Ishikawa (cell line): ENCODE measurements at regions not wholly inside any gene's neighbourhood (a gene's known extent, or its start where the extent isn't known, plus 50 kb on each side); places are given as distances from the start of the nearest gene placed in this dataset.

Experiments used
- CEBPB ChIP-seq: IDR thresholded peaks from 2 replicates; pipeline ENCODE4 v1.6.1; 2012
- CREB1 ChIP-seq: IDR thresholded peaks from 2 replicates; pipeline ENCODE4 v1.6.1; 2012; ENCODE audit warnings: low read depth
- EGR1 ChIP-seq: IDR thresholded peaks from 2 replicates; pipeline ENCODE4 v1.6.1; 2012
- EP300 ChIP-seq: IDR thresholded peaks from 2 replicates; pipeline ENCODE4 v1.6.1; 2012; ENCODE audit warnings: borderline replicate concordance
- FOXM1 ChIP-seq: IDR thresholded peaks from 2 replicates; pipeline ENCODE4 v1.6.1; 2012; ENCODE audit warnings: low read depth, borderline replicate concordance
- NFIC ChIP-seq: IDR thresholded peaks from 2 replicates; pipeline ENCODE4 v1.6.1; 2012
- RAD21 ChIP-seq: IDR thresholded peaks from 2 replicates; pipeline ENCODE4 v1.6.1; 2012; ENCODE audit warnings: low read depth
- TAF1 ChIP-seq: IDR thresholded peaks from 2 replicates; pipeline ENCODE4 v1.6.1; 2012; ENCODE audit warnings: low read depth, mild to moderate bottlenecking
- TCF12 ChIP-seq: IDR thresholded peaks from 2 replicates; pipeline ENCODE4 v1.6.1; 2012; ENCODE audit warnings: low read depth
- TEAD4 ChIP-seq: IDR thresholded peaks from 2 replicates; pipeline ENCODE4 v1.6.1; 2012
- YY1 ChIP-seq: IDR thresholded peaks from 2 replicates; pipeline ENCODE4 v1.6.1; 2012; ENCODE audit warnings: low read depth
- ZBTB7A ChIP-seq: IDR thresholded peaks from 2 replicates; pipeline ENCODE4 v1.6.1; 2012; ENCODE audit warnings: low read depth
- TF ChIP-seq, protein P1 (sequence below): IDR thresholded peaks from 2 replicates; pipeline ENCODE4 v1.6.1; 2012
- TF ChIP-seq, protein P2 (sequence below): IDR thresholded peaks from 2 replicates; pipeline ENCODE4 v1.6.1; 2012; ENCODE audit warnings: low read depth, mild to moderate bottlenecking
- TF ChIP-seq, protein P3 (sequence below): IDR thresholded peaks from 2 replicates; pipeline ENCODE4 v1.6.1; 2012

DNA sequence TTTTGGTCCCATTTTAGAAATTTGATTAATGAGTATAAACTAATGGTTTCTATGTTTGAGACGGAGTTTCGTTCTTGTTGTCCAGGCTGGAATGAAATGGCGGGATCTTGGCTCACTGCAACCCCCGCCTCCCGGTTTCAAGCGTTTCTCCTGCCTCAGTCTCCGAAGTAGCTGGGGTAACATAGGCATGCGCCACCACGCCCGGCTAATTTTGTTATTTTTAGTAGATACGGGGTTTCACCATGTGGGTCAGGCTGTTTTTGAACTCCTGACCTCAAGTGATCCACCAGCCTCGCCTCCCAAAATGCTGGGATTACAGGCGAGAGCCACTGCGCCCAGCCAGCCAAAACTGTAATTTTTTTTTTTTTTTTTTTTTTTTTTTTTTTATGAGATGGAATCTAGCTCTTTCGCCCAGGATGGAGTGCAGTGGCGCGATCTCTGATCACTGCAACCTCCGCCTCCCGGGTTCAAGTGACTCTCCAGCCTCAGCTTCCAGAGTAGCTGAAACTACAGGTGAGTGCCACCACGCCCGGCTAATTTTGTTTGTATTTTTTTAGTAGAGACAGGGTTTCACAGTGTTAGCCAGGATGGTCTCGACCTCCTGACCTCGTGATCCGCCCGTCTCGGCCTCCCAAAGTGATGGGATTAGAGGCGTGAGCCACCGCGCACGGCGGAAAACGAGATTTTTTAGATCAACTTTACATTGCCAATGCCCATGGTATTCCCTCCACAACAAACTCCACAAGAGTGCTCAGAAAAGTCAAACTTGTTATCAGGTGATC is 127.8 kb downstream of the HFE start:
- TF ChIP-seq, protein P1, sequence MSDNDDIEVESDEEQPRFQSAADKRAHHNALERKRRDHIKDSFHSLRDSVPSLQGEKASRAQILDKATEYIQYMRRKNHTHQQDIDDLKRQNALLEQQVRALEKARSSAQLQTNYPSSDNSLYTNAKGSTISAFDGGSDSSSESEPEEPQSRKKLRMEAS: no peak
- TF ChIP-seq, protein P2, sequence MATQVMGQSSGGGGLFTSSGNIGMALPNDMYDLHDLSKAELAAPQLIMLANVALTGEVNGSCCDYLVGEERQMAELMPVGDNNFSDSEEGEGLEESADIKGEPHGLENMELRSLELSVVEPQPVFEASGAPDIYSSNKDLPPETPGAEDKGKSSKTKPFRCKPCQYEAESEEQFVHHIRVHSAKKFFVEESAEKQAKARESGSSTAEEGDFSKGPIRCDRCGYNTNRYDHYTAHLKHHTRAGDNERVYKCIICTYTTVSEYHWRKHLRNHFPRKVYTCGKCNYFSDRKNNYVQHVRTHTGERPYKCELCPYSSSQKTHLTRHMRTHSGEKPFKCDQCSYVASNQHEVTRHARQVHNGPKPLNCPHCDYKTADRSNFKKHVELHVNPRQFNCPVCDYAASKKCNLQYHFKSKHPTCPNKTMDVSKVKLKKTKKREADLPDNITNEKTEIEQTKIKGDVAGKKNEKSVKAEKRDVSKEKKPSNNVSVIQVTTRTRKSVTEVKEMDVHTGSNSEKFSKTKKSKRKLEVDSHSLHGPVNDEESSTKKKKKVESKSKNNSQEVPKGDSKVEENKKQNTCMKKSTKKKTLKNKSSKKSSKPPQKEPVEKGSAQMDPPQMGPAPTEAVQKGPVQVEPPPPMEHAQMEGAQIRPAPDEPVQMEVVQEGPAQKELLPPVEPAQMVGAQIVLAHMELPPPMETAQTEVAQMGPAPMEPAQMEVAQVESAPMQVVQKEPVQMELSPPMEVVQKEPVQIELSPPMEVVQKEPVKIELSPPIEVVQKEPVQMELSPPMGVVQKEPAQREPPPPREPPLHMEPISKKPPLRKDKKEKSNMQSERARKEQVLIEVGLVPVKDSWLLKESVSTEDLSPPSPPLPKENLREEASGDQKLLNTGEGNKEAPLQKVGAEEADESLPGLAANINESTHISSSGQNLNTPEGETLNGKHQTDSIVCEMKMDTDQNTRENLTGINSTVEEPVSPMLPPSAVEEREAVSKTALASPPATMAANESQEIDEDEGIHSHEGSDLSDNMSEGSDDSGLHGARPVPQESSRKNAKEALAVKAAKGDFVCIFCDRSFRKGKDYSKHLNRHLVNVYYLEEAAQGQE: no peak
- TF ChIP-seq YY1: no peak
- TF ChIP-seq NFIC: no peak
- TF ChIP-seq CEBPB: no peak
- TF ChIP-seq, protein P3, sequence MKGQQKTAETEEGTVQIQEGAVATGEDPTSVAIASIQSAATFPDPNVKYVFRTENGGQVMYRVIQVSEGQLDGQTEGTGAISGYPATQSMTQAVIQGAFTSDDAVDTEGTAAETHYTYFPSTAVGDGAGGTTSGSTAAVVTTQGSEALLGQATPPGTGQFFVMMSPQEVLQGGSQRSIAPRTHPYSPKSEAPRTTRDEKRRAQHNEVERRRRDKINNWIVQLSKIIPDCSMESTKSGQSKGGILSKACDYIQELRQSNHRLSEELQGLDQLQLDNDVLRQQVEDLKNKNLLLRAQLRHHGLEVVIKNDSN: no peak
- TF ChIP-seq TAF1: no peak
- TF ChIP-seq TCF12: no peak
- no peak for TF ChIP-seq CREB1
- no peak for TF ChIP-seq ZBTB7A
- TF ChIP-seq RAD21: no peak
- TF ChIP-seq EGR1: no peak
- no peak for TF ChIP-seq TEAD4
- TF ChIP-seq FOXM1: no peak
- no peak for TF ChIP-seq EP300

DNA sequence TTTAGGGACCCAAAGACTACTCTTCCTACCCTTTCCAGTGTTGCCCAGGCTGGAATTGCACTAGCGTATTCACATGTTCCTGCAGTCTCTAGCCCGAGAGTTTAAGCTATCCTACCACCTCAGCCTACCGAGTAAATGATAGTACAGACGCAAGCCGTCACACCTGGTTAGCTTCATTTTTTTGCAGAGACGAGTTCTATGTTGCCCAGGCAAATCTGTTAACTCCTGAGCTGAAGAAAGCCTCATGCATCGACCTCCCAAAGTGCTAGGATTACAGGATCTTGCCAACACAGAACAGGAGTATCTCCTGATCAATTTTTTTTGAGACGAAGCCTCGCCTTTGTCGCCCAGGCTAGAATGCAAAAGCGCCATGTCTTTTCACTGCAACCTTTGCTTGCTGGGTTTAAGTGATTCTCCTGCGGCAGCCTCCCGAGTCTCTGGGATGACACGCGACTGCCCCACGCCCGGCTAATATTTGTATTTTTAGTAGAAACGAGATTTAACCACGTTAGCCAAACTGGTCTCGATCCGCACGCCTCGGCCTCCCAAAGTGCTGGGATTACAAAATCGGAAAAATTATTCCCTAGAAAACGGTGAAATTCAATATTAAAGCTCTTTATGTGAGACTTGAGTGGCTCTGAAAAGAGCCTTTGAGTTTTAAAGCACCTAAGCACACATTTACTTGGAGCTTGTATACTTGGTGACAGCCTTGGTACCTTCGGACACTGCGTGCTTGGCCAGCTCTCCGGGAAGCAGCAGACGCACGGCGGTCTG is 128.5 kb downstream of the HFE start:
- TF ChIP-seq TEAD4 (no peak), NFIC (no peak), EP300 (no peak), ZBTB7A (no peak), TAF1 (no peak), FOXM1 (no peak), EGR1 (no peak), YY1 (no peak), CEBPB (no peak), CREB1 (no peak), RAD21 (no peak), TCF12 (no peak)
- TF ChIP-seq, protein P2: no peak
- TF ChIP-seq, protein P3: no peak
- TF ChIP-seq, protein P1: no peak

DNA sequence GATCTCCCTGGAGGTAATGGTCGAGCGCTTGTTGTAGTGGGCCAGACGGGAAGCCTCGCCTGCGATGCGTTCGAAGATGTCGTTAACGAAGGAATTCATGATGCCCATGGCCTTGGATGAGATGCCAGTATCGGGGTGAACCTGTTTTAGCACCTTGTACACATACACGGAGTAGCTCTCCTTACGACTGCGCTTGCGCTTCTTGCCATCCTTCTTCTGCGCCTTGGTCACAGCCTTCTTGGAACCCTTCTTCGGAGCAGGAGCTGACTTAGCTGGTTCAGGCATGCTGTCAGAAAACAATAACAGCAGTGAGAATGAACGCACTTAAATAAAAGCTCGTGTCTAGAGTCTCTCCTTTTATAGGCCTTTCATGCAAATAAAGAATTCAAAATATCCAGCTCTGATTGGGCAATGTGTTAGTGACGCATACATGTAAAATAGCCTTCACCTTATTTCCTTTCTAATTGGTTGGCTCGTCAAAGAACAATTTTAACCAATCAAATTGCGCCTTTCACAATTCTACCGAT is 129.2 kb downstream of the HFE start:
- no peak for TF ChIP-seq NFIC
- TF ChIP-seq EP300: no peak
- TF ChIP-seq FOXM1: no peak
- TF ChIP-seq TEAD4: no peak

DNA sequence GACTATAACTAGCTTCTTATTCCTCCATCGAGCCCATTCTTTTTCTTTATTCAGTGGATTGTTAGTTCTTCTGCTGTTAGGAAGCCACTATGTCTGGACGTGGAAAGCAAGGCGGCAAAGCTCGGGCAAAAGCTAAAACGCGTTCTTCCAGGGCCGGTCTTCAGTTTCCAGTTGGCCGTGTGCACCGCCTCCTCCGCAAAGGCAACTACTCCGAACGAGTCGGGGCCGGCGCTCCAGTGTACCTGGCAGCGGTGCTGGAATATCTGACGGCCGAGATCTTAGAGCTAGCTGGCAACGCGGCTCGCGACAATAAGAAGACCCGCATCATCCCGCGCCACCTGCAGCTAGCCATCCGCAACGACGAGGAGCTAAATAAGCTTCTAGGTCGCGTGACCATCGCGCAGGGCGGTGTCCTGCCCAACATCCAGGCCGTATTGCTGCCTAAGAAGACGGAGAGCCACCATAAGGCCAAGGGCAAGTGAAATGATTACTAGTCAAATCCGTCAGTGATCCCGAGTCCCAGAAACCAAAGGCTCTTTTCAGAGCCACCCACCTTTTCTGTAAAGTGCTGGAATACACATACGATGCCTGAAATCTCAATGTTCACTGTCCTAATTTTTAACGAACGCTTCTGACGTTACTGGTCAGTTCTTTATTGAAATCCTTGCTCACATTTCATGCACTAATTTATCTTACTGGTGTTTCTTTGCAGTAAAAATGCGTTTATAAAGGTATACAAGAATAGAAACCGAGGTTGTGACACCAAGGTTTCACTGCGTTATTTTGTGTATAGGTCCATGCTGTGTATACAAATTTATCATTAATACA is 129.9 kb downstream of the HFE start:
- TF ChIP-seq, protein P3: no peak
- TF ChIP-seq TEAD4 (no peak), EP300 (no peak), ZBTB7A (no peak), TAF1 (no peak)
- TF ChIP-seq, protein P1: no peak
